Heart right ventricle (tissue), 16 donors: ENCODE measurements at regions not wholly inside any gene's neighbourhood (a gene's known extent, or its start where the extent isn't known, plus 50 kb on each side); places are given as distances from the start of the nearest gene placed in this dataset.

Source experiments
- ATAC-seq, 8 donors: fragments of 200-7000 bp; cut with Tn5 transposase; one replicate each; pipeline ENCODE4 v1.9.1; 2020; ENCODE audit warnings: mild to moderate bottlenecking in 8 of 8, moderate library complexity in 8 of 8, moderate number of reproducible peaks in 1 of 8
- DNase-seq, 2 donors: peaks; one replicate each; pipeline ENCODE4 v3.0.0-alpha.2; 2020
- H3K27ac ChIP-seq, 10 donors: fragments of 200-600 bp; sonication (generic) in 2 of 10; one replicate each; pipeline versions ENCODE4 v1.5.0 to v1.8.0; 2020 to 2022; ENCODE audit warnings: mild to moderate bottlenecking in 3 of 10
- H3K27me3 ChIP-seq, 7 donors: fragments of 200-600 bp; one replicate each; pipeline ENCODE4 v1.8.0; 2021 to 2022; ENCODE audit warnings: mild to moderate bottlenecking in 2 of 7
- H3K36me3 ChIP-seq, 9 donors: fragments of 200-600 bp; sonication (generic) in 1 of 9; one replicate each; pipeline versions ENCODE4 v1.5.0 to v1.8.0; 2020 to 2022; ENCODE audit warnings: mild to moderate bottlenecking in 2 of 9
- H3K4me1 ChIP-seq, 9 donors: fragments of 200-600 bp; sonication (generic) in 1 of 9; one replicate each; pipeline versions ENCODE4 v1.5.0 to v1.8.0; 2020 to 2022; ENCODE audit warnings: mild to moderate bottlenecking in 4 of 9
- H3K4me3 ChIP-seq, 10 donors: fragments of 200-600 bp; sonication (generic) in 2 of 10; one replicate each; pipeline versions ENCODE4 v1.5.0 to v1.8.0; 2020 to 2022; ENCODE audit warnings: mild to moderate bottlenecking in 7 of 10, moderate library complexity in 2 of 10
- H3K9me3 ChIP-seq, 11 donors: fragments of 200-600 bp in 10 of 11; sonication (generic) in 2 of 11; one replicate each; pipeline versions ENCODE4 v1.5.0 to v1.8.0; 2013 to 2022; ENCODE audit warnings: mild to moderate bottlenecking in 2 of 11, control low read depth in 1 of 11, moderate library complexity in 1 of 11
- CTCF ChIP-seq, 9 donors: fragments of 200-600 bp; sonication (generic) in 2 of 9; IDR thresholded peaks; one replicate each; pipeline versions ENCODE4 v1.5.0 to v1.8.0; 2021 to 2022; ENCODE audit warnings: antibody characterized with exemption in 9 of 9, mild to moderate bottlenecking in 5 of 9, moderate library complexity in 1 of 9
- WGBS, 2 donors: extraction: QIAGEN DNeasy Blood & Tissue Kit; methylation state at CpG; one replicate each; pipeline ENCODE4 v1.1.7; 2013; ENCODE audit warnings: inconsistent platforms in 1 of 2; 5-methylcytosine and 5-hydroxymethylcytosine counted together
- intact Hi-C, 10 donors: fragments of 100-400 bp; cut with DNase I; formaldehyde crosslinking; loops; one replicate each; pipeline versions ENCODE4 v1.11.1 to v1.14.2; 2022
- donor health status: Arrhythmogenic right ventricular cardiomyopathy.
- donor health status: ischemic (EF 13 %, LVEDD 7.1; RV severe dilation, severe dysfunction).
- donor health status: healthy with polysubstance abuse.
- donor health status: DM: no; HTN: yes; CAD: no.
- donor health status: DM: no; HTN: no; CAD: no.
- donor health status: ischemic (EF 25% LVEDD 6.9; RV normal size, moderate dysfunction).
- donor health status: ischemic (EF 25% LVEDD 5.7; RV mildly dilated, moderate dysfunction).
- donor health status: healthy.
- donor health status: DM: yes; HTN: yes; CAD: no.
- donor health status: Ischemic cardiomyopathy.
- donor health status: ischemic (EF 35%, LVEDD 5.7; RV mildly dilated, moderate dysfunction).
- donor health status: nonischemic (EF 11% LVEDD 7.7; RV severe dilation, severe dysfunction).
- donor health status: DM: yes; HTN: yes; CAD: no.
- donor health status: PGD.
- donor health status: ischemic (EF 29% LVEDD 5.4; RV normal size, mild dysfunction).
- donor health status: nonischemic (EF 23%, LVEDD 6.1; RV moderate dilation, normal function).

- WGBS, 2 donors, result 40 to 58% methylated on average over 1 of the region's 1 CpG
- DNase-seq, result no peak
- H3K27me3 ChIP-seq, result no peaks in the 10 kb centered on the region
- H3K4me3 ChIP-seq, result no peak overlapping the region
- peak in 2 of 8 donors; percentile 57 to 65 for ATAC-seq
- no peak overlapping the region for H3K27ac ChIP-seq
- intact Hi-C loops, result loop anchor here in 1 of 10 donors (10.0 kb wide), 1 partner anchor 170 kb away; the partner anchor contains the start of gene NREP
- no peak for TF ChIP-seq CTCF (IDR thresholded peaks at IDR 0.05)
- H3K9me3 ChIP-seq, result peaks cover 0 to 6% (median 0%) of the 10 kb centered on the region in 11 donors
- no peaks in the 10 kb centered on the region for H3K36me3 ChIP-seq
- peaks cover 0 to 56% (median 22%) of the 10 kb centered on the region in 9 donors for H3K4me1 ChIP-seq
Measured at GRCh38 chr5:111584651-111585050, 72.3 kb upstream of the STARD4 start.

DNA sequence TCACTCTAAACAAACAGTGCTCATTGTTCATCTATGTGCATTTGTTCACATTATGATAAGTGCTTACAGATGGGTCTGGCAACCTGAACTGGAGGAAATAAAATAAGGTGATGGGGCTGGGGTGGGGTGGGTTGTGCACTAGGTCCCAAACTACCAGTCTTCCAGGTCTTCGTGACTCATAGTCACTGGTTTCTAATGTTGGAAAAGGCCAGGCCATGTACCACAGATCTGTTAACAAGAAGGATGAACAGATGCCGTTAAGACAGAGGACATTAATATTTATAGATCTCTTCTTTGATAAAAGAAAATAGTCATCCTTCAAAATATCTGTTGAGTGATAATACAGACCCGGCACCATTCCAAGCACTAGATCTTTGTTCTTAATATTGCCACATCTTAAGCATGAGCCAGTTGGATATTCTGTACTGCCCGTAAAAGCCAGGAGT lies 71.4 kb upstream of the STARD4 start:
- peak; percentile 9 to 80 (median 38) for ATAC-seq
- TF ChIP-seq CTCF (IDR thresholded peaks at IDR 0.05), result no peak
- H3K27ac ChIP-seq, result peak overlapping the region in 1 of 10 donors; percentile 11
- H3K4me3 ChIP-seq, result no peak overlapping the region
- H3K36me3 ChIP-seq, result no peaks in the 10 kb centered on the region
- H3K27me3 ChIP-seq, result no peaks in the 10 kb centered on the region
- 37 to 61% methylated on average over 4 of the region's 4 CpGs for WGBS, 2 donors
- H3K4me1 ChIP-seq, result peaks cover 0 to 50% (median 15%) of the 10 kb centered on the region in 9 donors
- intact Hi-C loops, result loop anchor here in 1 of 10 donors (10.0 kb wide), 1 partner anchor 171 kb away; the partner anchor contains the start of gene NREP
- peaks cover 0 to 10% (median 0%) of the 10 kb centered on the region in 11 donors for H3K9me3 ChIP-seq
- DNase-seq, result no peak

- ATAC-seq (peak; percentile 62 to 93 (median 76)), DNase-seq (no peak)
- H3K4me1 ChIP-seq, result peaks cover 0 to 50% (median 15%) of the 10 kb centered on the region in 9 donors
Measured at GRCh38 chr5:111582993-111583601, 70.8 kb upstream of the STARD4 start.

DNA sequence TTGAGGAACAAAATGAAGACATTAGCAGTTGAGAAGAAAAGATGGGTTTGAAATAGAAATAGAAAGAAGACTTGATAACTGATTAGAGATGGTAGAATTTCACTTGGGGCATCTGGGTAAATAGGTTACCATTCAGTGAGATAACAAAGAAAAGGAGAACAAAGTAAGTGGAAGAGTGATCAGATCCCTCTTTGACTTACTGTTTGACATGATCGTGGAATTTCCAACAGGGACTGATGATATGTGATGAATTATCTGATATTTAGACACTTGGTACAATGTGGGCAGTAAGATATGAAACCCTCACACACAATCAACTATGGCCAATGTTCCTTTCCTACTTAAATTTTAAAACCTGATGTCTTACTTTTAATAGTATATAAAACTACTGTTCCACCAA lies 70.1 kb upstream of the STARD4 start:
- Histone ChIP-seq H3K4me1 (peaks cover 0 to 50% (median 15%) of the 10 kb centered on the region in 9 donors), H3K9me3 (peaks cover 0 to 14% (median 0%) of the 10 kb centered on the region in 11 donors), H3K4me3 (no peak overlapping the region), H3K36me3 (no peaks in the 10 kb centered on the region), H3K27me3 (no peaks in the 10 kb centered on the region), H3K27ac (peak overlapping the region in 2 of 10 donors; percentile 13 to 18)
- intact Hi-C loops, result loop anchor here in 1 of 10 donors (10.0 kb wide), 1 partner anchor 172 kb away; the partner anchor contains the start of gene NREP
- TF ChIP-seq CTCF (IDR thresholded peaks at IDR 0.05), result no peak
- ATAC-seq (no peak), DNase-seq (no peak)
- WGBS, 2 donors, result 48 to 63% methylated on average over 1 of the region's 1 CpG

More at GRCh38 chr5:111582993-111583601, 70.8 kb upstream of the STARD4 start:
- 33 to 48% methylated on average over 4 of the region's 4 CpGs for WGBS, 2 donors
- H3K36me3 ChIP-seq, result no peaks in the 10 kb centered on the region
- H3K27me3 ChIP-seq, result no peaks in the 10 kb centered on the region
- intact Hi-C loops, result loop anchor here in 1 of 10 donors (10.0 kb wide), 1 partner anchor 172 kb away; the partner anchor contains the start of gene NREP
- no peak overlapping the region for H3K4me3 ChIP-seq
- no peak for TF ChIP-seq CTCF (IDR thresholded peaks at IDR 0.05)
- peak overlapping the region in 3 of 10 donors; percentile 9 to 18 (median 13) for H3K27ac ChIP-seq
- H3K9me3 ChIP-seq, result peaks cover 0 to 14% (median 0%) of the 10 kb centered on the region in 11 donors
